ENCODE measurements at regions not wholly inside any gene's neighbourhood (a gene's known extent, or its start where the extent isn't known, plus 50 kb on each side); places are given as distances from the start of the nearest gene placed in this dataset.
"Not testable (repeated sequence)": the region's sequence is repeated elsewhere in the genome, so short reads cannot be mapped to it uniquely, and the experiment has no call there.

GRCh38 chr7:69540287-69540686 is 58.0 kb upstream of the AUTS2 start:
- no peak overlapping the region for H3K9ac ChIP-seq (ENCODE audit: low read depth, low read length)
- no TSS peak for BruUV-seq (replicated peaks)
- no peak overlapping the region for H3K18ac ChIP-seq (ENCODE audit: low read depth, low read length)

GRCh38 chr7:69541779-69542432 is 56.4 kb upstream of the AUTS2 start:
- H2AK5ac ChIP-seq (ENCODE audit: low read depth, low read length); H3K4ac ChIP-seq (ENCODE audit: low read depth, low read length); H2BK15ac ChIP-seq (ENCODE audit: low read depth, low read length); H4K5ac ChIP-seq (ENCODE audit: low read depth, low read length); DNase-seq; H4K91ac ChIP-seq (ENCODE audit: insufficient read depth, low read depth, low read length); H2BK20ac ChIP-seq (ENCODE audit: low read depth, low read length); in situ Hi-C loops (cut with MboI; ENCODE audit: low sequenced_read_pairs); H3K56ac ChIP-seq (ENCODE audit: extremely low read depth, insufficient read depth, low read length); H2BK5ac ChIP-seq (ENCODE audit: low read depth, low read length, poor library complexity, severe bottlenecking); H2AFZ ChIP-seq (replicated peaks; ENCODE audit: low read length, poor library complexity); ATAC-seq (ENCODE audit: low read depth); BruUV-seq (replicated peaks); CTCF ChIA-PET; H4K8ac ChIP-seq (ENCODE audit: low read depth in 2 of 2, low read length in 2 of 2); H3K79me1 ChIP-seq (ENCODE audit: low read depth in 1 of 2, low read length in 2 of 2); H2AK9ac ChIP-seq (replicated peaks; ENCODE audit: low read depth, low read length, poor library complexity); H2BK120ac ChIP-seq (ENCODE audit: low read depth, low read length); POLR2A ChIA-PET (ENCODE audit: unreplicated experiment); H3K23ac ChIP-seq (ENCODE audit: low read depth, low read length); intact Hi-C loops (cut with micrococcal nuclease); H3K14ac ChIP-seq (replicated peaks; ENCODE audit: low read depth, low read length); H3K9ac ChIP-seq (ENCODE audit: low read depth, low read length); H3K4me1 ChIP-seq (ENCODE audit: control insufficient read depth, insufficient read depth, low read length); H3K36me3 ChIP-seq (ENCODE audit: control insufficient read depth, insufficient read depth, low read length); H3K9me1 ChIP-seq (ENCODE audit: insufficient read depth, low read length); H3K27ac ChIP-seq (ENCODE audit: insufficient read depth, low read length); H3K27me3 ChIP-seq (ENCODE audit: control insufficient read depth, insufficient read depth, low read length); H3K4me2 ChIP-seq (ENCODE audit: low read depth, low read length); dilution Hi-C loops (cut with HindIII; ENCODE audit: low sequenced_read_pairs, unreplicated experiment); H3K4me3 ChIP-seq (ENCODE audit: insufficient read depth, low read depth, low read length); H3K18ac ChIP-seq (ENCODE audit: low read depth, low read length); H4K20me1 ChIP-seq (ENCODE audit: insufficient read depth, low read length): not testable (repeated sequence)
- no CpG with 5 or more reads among the region's 6 CpGs for WGBS, 2 experiments (ENCODE audit: extremely low coverage in 2 of 2, insufficient read length in 1 of 2)
- H3K9me3 ChIP-seq (ENCODE audit: control insufficient read depth, insufficient read depth, low read length): peaks cover 10% of the 10 kb centered on the region

More at GRCh38 chr7:69540287-69540686, 58.0 kb upstream of the AUTS2 start:
- Histone ChIP-seq H2AK5ac (ENCODE audit: low read depth, low read length) (no peak overlapping the region), H2BK20ac (ENCODE audit: low read depth, low read length) (no peak overlapping the region), H3K23ac (ENCODE audit: low read depth, low read length) (no peak overlapping the region), H2BK15ac (ENCODE audit: low read depth, low read length) (no peak overlapping the region), H3K4me2 (ENCODE audit: low read depth, low read length) (no peak overlapping the region), H4K8ac (ENCODE audit: low read depth in 2 of 2, low read length in 2 of 2) (no peak overlapping the region), H2BK120ac (ENCODE audit: low read depth, low read length) (no peak overlapping the region), H3K4ac (ENCODE audit: low read depth, low read length) (no peak overlapping the region), H3K14ac (replicated peaks; ENCODE audit: low read depth, low read length) (no peak overlapping the region), H2AFZ (replicated peaks; ENCODE audit: low read length, poor library complexity) (no peak overlapping the region), H3K27ac (ENCODE audit: insufficient read depth, low read length) (no peak overlapping the region), H2AK9ac (replicated peaks; ENCODE audit: low read depth, low read length, poor library complexity) (no peak overlapping the region), H4K91ac (ENCODE audit: insufficient read depth, low read depth, low read length) (no peak overlapping the region), H3K4me3 (ENCODE audit: insufficient read depth, low read depth, low read length) (no peak overlapping the region), H4K5ac (ENCODE audit: low read depth, low read length) (no peak overlapping the region), H3K36me3 (ENCODE audit: control insufficient read depth, insufficient read depth, low read length) (no peaks in the 10 kb centered on the region), H3K56ac (ENCODE audit: extremely low read depth, insufficient read depth, low read length) (no peak overlapping the region), H3K4me1 (ENCODE audit: control insufficient read depth, insufficient read depth, low read length) (no peaks in the 10 kb centered on the region), H3K9me3 (ENCODE audit: control insufficient read depth, insufficient read depth, low read length) (peaks cover 15% of the 10 kb centered on the region), H3K79me1 (ENCODE audit: low read depth in 1 of 2, low read length in 2 of 2) (no peaks in the 10 kb centered on the region), H2BK5ac (ENCODE audit: low read depth, low read length, poor library complexity, severe bottlenecking) (no peak overlapping the region), H3K9me1 (ENCODE audit: insufficient read depth, low read length) (no peaks in the 10 kb centered on the region), H4K20me1 (ENCODE audit: insufficient read depth, low read length) (no peaks in the 10 kb centered on the region), H3K27me3 (ENCODE audit: control insufficient read depth, insufficient read depth, low read length) (no peaks in the 10 kb centered on the region)
- intact Hi-C loops (cut with micrococcal nuclease): no loop called here
- CTCF ChIA-PET: no interaction called here
- in situ Hi-C loops (cut with MboI; ENCODE audit: low sequenced_read_pairs): no loop called here
- POLR2A ChIA-PET (ENCODE audit: unreplicated experiment): no interaction called here
- TF ChIP-seq NFE2L2 (IDR thresholded peaks at IDR 0.05; ENCODE audit: low read depth, low read length): no peak
- no peak for TF ChIP-seq USF2 (IDR thresholded peaks at IDR 0.05; ENCODE audit: low read depth, low read length)
- TF ChIP-seq POLR2A (IDR thresholded peaks at IDR 0.05; ENCODE audit: low read depth, low read length): no peak
- no peak for TF ChIP-seq RFX5 (IDR thresholded peaks at IDR 0.05; ENCODE audit: low read depth, low read length)
- WGBS, 2 experiments (ENCODE audit: extremely low coverage in 2 of 2, insufficient read length in 1 of 2): 40% methylated on average over 1 of the region's 3 CpGs; no CpG with 5 or more reads in 1 of the 2 experiments
- DNase-seq: no peak
- dilution Hi-C loops (cut with HindIII; ENCODE audit: low sequenced_read_pairs, unreplicated experiment): no loop called here
- ATAC-seq (ENCODE audit: low read depth): no peak

All from IMR-90 (cell line).